ENCODE measurements at regions not wholly inside any gene's neighbourhood (a gene's known extent, or its start where the extent isn't known, plus 50 kb on each side); places are given as distances from the start of the nearest gene placed in this dataset.

DNA sequence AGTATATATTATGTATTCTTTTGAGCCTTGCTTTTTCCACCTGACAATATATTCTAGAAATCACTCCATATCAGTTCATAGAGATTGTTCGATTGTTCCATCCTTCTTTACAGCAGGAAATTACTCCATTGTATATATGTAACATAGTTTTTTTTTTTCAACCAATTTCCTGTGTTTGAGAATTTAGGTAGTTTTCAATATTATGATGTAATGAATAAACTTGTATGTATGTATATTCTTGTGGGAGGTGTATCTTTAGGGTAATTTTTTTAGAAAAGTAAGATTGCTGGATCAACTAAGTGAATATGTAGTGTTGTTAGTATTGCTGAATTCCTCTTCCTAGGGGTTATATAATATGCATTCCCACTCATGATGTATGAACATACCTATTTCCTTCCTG lies 165.9 kb upstream of the PITX1 start:
- no peak for DNase-seq

DNA sequence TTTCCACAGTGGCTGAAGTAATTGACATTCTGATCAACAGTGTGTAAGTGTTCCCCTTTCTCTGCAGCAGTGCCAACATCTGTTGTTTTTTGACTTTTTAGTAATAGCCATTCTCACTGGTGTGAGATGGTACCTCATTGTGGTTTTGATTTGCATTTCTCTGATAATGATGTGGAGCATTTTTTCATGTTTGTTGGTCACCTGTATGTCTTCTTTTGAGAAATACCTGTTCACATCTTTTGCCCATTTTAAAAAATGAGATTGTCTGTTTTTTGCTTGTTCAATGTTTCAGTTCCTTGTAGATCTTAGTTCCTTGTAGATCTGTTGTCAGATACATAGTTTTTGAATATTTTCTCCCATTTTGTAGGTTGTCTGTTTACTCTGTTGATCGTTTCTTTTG lies 162.5 kb upstream of the PITX1 start:
- no peak for DNase-seq

DNA sequence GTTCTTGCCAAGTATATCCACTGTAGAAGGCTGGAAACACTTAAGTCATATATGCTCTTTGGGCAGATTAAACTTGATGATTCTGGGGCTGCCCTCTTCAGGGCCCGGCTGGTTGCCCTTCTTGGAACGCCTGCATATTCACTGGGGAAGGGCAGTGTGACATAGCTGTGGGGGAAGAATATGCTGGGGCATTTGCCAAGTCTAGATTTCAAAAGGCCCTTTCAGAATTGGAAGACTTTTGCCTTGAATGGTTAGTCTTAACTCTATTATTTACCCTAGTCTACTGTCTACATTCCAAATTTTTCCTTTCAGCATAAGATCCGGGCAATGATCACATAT lies 161.2 kb upstream of the PITX1 start:
- DNase-seq: no peak

GRCh38 chr5:135194573-135195269 lies 160.7 kb upstream of the PITX1 start:
- DNase-seq: no peak

GRCh38 chr5:135194126-135194488 lies 160.1 kb upstream of the PITX1 start:
- no peak for DNase-seq

GRCh38 chr5:135193213-135194125 lies 159.4 kb upstream of the PITX1 start:
- DNase-seq: no peak

GRCh38 chr5:135192351-135192750 lies 158.3 kb upstream of the PITX1 start:
- no peak for DNase-seq

GRCh38 chr5:135191084-135191826 lies 157.2 kb upstream of the PITX1 start:
- DNase-seq: peak; percentile 78

DNA sequence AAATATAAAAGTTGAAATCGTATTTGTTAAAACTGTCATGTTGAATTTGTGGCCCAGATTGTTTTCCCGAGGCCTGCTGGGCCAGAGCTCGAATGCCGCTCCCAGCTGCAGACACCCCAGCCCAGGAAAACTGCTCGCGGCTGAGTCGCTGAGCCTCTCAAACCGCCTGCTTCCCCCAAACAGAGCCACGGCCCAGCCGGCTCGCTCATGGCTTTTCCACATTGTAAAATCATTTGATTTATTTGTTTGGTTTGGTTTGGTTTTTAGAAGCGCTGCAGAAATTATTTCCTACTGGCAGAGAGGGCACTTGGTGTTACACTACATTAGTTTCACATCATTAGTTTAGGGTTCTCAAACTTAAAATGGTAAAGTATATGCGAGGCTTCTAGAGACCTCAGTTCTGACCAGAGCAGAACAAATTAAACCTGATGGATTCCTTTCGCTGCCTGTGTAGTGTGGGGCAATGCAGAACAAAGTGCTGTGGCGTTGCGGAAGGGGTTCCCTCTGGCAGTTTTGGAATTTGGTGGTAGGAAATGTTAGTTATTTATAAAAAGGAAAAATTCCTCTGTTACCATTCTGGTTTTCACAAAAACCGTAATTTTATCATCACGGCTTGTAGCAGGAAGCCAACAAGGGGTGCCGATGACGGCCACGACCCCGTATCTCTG lies 156.5 kb upstream of the PITX1 start:
- DNase-seq: no peak

DNA sequence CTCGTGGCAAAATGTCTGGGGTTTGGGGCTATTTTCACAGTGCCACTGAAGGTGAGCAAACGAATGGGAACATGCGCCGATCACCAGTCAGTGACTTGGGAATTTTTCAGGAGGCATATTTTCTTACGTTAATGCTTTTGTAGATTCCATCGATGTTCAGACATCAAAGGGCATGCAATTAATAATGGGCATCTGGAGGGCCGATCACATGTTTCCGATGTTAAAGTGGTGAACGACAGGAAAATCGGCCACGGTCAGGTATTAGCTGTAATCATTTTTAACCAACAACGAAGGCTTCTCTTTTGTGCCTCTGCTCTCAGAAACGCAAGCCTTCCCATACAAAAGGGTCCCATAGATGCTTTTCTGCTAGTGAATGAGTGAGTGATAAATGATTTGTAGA lies 155.0 kb upstream of the PITX1 start:
- no peak for DNase-seq

- no peak for DNase-seq
Observed at GRCh38 chr5:135188233-135188914, 154.3 kb upstream of the PITX1 start.

- DNase-seq: no peak
Observed at GRCh38 chr5:135186662-135187522, 152.9 kb upstream of the PITX1 start.

GRCh38 chr5:135185481-135186065 lies 151.5 kb upstream of the PITX1 start:
- no peak for DNase-seq

- no peak for DNase-seq
Observed at GRCh38 chr5:135184646-135185045, 150.6 kb upstream of the PITX1 start.

DNA sequence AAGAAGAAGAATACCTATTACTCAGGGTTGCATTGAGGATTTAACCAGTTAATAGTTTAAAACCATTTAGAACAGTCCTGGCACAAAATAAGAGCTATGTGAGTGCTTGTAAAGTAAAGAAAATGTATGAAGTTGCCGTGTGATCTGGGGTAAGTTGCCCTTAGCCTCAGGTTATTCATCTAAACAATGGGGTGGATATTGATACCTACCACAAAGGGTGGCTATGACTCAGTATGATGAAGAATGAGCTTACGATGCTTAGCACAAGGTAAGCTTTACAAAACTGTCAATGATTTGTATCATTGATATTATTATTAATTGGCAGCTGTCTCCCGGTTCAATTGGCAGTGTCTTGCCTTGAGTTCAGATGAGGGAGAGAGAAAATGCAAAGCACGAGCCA lies 149.4 kb upstream of the PITX1 start:
- no peak for DNase-seq

DNA sequence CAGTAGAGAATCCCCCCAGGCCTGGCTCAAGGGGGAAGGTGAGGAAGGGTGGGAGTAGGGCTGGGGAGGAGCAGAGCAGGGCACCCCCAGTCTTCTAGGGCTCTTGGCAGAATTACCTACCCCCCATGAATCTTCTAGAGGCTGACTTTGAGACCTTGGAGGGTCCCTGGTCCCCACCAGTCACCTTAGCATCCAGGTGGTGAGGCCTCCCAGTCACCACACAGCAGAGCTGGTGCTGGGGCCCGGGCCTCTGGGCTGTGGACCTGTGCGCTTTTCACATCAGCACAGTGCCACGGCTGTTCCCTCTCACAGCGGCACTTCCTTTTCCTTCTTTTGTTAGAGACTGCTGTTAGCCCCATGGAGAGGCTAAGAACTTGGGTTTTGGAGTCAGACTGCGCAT lies 148.6 kb upstream of the PITX1 start:
- no peak for DNase-seq

GRCh38 chr5:135181653-135182052 lies 147.6 kb upstream of the PITX1 start:
- DNase-seq: no peak

DNA sequence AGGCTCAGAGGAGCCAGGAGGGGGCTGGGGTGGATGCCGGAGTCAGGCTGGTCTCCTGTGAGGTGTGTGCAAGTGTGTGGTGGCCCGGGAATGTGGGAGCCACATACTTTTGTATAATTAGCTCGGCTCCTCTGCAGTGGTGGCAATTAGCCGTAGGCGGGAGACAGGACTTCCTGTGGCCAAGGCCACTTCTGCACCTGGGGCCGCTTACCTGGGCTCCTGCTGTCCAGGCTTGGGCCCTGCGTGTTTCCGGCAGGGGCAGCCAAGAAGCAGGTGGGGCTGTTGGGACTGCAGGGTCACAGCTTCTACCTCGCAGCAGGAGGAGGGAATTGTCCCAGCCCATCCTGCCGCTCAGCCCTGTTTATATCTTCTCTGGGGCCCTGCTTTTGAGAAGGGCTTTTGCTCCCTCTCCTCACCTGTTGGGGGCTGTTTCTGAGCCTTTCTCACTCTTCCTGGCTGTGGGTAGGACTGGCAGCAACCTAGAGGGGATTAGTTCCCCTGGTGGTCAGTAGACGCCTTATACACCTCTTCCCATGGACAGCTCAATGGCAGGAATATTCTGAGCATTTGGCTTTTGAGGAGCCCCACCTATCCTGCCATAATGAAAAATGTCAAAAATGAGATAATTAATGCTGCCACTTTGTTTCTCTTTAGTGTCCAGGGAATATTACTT lies 145.4 kb upstream of the PITX1 start:
- no peak for DNase-seq

DNA sequence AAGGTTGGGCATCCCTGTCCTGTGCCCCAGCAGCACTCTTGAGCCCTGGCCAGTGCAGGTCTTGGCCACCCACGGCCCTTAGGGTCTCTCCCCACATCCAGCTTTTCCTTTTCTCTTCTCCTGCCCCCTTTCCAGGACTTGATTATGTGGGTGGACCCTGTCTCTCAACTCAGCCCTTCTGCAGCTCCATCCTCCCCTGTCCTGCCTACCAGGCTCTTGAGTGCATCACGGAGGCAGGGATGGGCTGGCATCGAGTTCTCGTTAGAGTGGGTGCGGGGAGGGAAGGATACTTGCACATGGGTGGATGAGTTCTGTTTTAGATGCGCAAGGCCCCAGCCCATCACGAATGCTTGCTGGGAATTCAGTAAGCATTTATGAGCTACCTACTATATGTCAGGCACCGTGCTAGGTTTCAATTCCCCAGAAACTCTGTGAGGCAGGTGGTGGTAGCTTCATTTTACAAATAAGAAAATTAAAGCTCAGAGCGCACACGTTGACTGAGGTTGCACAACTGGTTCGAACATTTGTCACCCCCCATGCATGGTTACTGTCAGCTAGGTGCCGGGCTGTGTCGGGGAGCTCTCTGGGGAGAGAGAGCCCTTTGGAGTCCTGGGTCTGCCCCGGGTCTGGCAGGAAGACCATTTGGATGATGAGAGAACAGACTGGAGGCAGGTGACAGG lies 144.6 kb upstream of the PITX1 start:
- DNase-seq: no peak

GRCh38 chr5:135177591-135177990 lies 143.6 kb upstream of the PITX1 start:
- no peak for DNase-seq
